ENCODE measurements at regions not wholly inside any gene's neighbourhood (a gene's known extent, or its start where the extent isn't known, plus 50 kb on each side); places are given as distances from the start of the nearest gene placed in this dataset.

GRCh38 chr1:239586128-239586527 is 199.8 kb downstream of the CHRM3 start:
- H3K36me3 ChIP-seq (ENCODE audit: control insufficient read depth, insufficient read depth, low read length): no peaks in the 10 kb centered on the region
- no peak overlapping the region for H3K56ac ChIP-seq (ENCODE audit: extremely low read depth, insufficient read depth, low read length)
- no peak overlapping the region for H2BK15ac ChIP-seq (ENCODE audit: low read depth, low read length)
- no peaks in the 10 kb centered on the region for H3K9me1 ChIP-seq (ENCODE audit: insufficient read depth, low read length)
- H3K9ac ChIP-seq (ENCODE audit: low read depth, low read length): no peak overlapping the region
- ChIA-PET POLR2A (ENCODE audit: unreplicated experiment) (no interaction called here), CTCF (interaction anchor here (0.6 kb wide), 1 partner anchor 18 kb away, joined by 3 read pairs; no protein-coding TSS in a partner anchor)
- intact Hi-C loops (cut with micrococcal nuclease): no loop called here
- H2AK5ac ChIP-seq (ENCODE audit: low read depth, low read length): no peak overlapping the region
- H2AFZ ChIP-seq (replicated peaks; ENCODE audit: low read length, poor library complexity): no peak overlapping the region
- H3K79me1 ChIP-seq (ENCODE audit: low read depth in 1 of 2, low read length in 2 of 2): no peaks in the 10 kb centered on the region
- no peak overlapping the region for H4K91ac ChIP-seq (ENCODE audit: insufficient read depth, low read depth, low read length)
- H3K4me2 ChIP-seq (ENCODE audit: low read depth, low read length): no peak overlapping the region
- H4K5ac ChIP-seq (ENCODE audit: low read depth, low read length): no peak overlapping the region
- H2AK9ac ChIP-seq (replicated peaks; ENCODE audit: low read depth, low read length, poor library complexity): no peak overlapping the region
- no peak overlapping the region for H2BK5ac ChIP-seq (ENCODE audit: low read depth, low read length, poor library complexity, severe bottlenecking)
- no TSS peak for BruUV-seq (replicated peaks)
- H3K4me3 ChIP-seq (ENCODE audit: insufficient read depth, low read depth, low read length): no peak overlapping the region
- H3K27me3 ChIP-seq (ENCODE audit: control insufficient read depth, insufficient read depth, low read length): no peaks in the 10 kb centered on the region
- no peak for ATAC-seq (ENCODE audit: low read depth)
- in situ Hi-C loops (cut with MboI; ENCODE audit: low sequenced_read_pairs): no loop called here
- H3K23ac ChIP-seq (ENCODE audit: low read depth, low read length): no peak overlapping the region
- no peak overlapping the region for H3K18ac ChIP-seq (ENCODE audit: low read depth, low read length)
- peaks cover 11% of the 10 kb centered on the region for H3K9me3 ChIP-seq (ENCODE audit: control insufficient read depth, insufficient read depth, low read length)
- no peak overlapping the region for H2BK20ac ChIP-seq (ENCODE audit: low read depth, low read length)
- no peak for TF ChIP-seq RFX5 (IDR thresholded peaks at IDR 0.05; ENCODE audit: low read depth, low read length)
- no peak for TF ChIP-seq POLR2A (IDR thresholded peaks at IDR 0.05; ENCODE audit: low read depth, low read length)
- TF ChIP-seq NFE2L2 (IDR thresholded peaks at IDR 0.05; ENCODE audit: low read depth, low read length): no peak
- no peak for TF ChIP-seq RAD21 (IDR thresholded peaks at IDR 0.05; ENCODE audit: low read length)
- TF ChIP-seq ELK1 (IDR thresholded peaks at IDR 0.05; ENCODE audit: borderline replicate concordance, low read depth, low read length): no peak
- no peak for TF ChIP-seq CTCF (conservative IDR thresholded peaks at IDR 0.05; ENCODE audit: low read depth, low read length)
- no peak for TF ChIP-seq USF2 (IDR thresholded peaks at IDR 0.05; ENCODE audit: low read depth, low read length)
- TF ChIP-seq FOS (IDR thresholded peaks at IDR 0.05; ENCODE audit: low read depth, low read length): no peak
- TF ChIP-seq BHLHE40 (IDR thresholded peaks at IDR 0.05; ENCODE audit: low read depth, low read length): no peak
- no peak for TF ChIP-seq CHD1 (IDR thresholded peaks at IDR 0.05; ENCODE audit: low read depth, low read length)
- TF ChIP-seq RCOR1 (IDR thresholded peaks at IDR 0.05; ENCODE audit: insufficient replicate concordance, low read length): no peak
- H3K27ac ChIP-seq (ENCODE audit: insufficient read depth, low read length): no peak overlapping the region
- no peak overlapping the region for H3K14ac ChIP-seq (replicated peaks; ENCODE audit: low read depth, low read length)
- dilution Hi-C loops (cut with HindIII; ENCODE audit: low sequenced_read_pairs, unreplicated experiment): no loop called here
- no peak overlapping the region for H2BK120ac ChIP-seq (ENCODE audit: low read depth, low read length)
- no peaks in the 10 kb centered on the region for H3K4me1 ChIP-seq (ENCODE audit: control insufficient read depth, insufficient read depth, low read length)
- no peak for DNase-seq
- no peak overlapping the region for H3K4ac ChIP-seq (ENCODE audit: low read depth, low read length)
- H4K8ac ChIP-seq (ENCODE audit: low read depth in 2 of 2, low read length in 2 of 2): no peak overlapping the region
- no peaks in the 10 kb centered on the region for H4K20me1 ChIP-seq (ENCODE audit: insufficient read depth, low read length)

Measured in IMR-90 (cell line).